Peyer's patch (tissue), 4 donors: ENCODE measurements at regions not wholly inside any gene's neighbourhood (a gene's known extent, or its start where the extent isn't known, plus 50 kb on each side); places are given as distances from the start of the nearest gene placed in this dataset.
"Not testable (repeated sequence)": the region's sequence is repeated elsewhere in the genome, so short reads cannot be mapped to it uniquely, and the experiment has no call there.

Experiments
- DNase-seq, 3 donors: peaks; one replicate each; pipeline ENCODE4 v3.0.0-alpha.2; 2017 to 2019
- H3K27ac ChIP-seq, 4 donors: fragments of 200-600 bp; sonication (generic); one replicate each; pipeline ENCODE4 v1.5.1; 2016 to 2019
- H3K27me3 ChIP-seq, 2 donors: fragments of 200-600 bp; sonication (generic); one replicate each; pipeline ENCODE4 v1.5.1; 2019
- H3K36me3 ChIP-seq, 3 donors: fragments of 200-600 bp; sonication (generic); one replicate each; pipeline ENCODE4 v1.5.1; 2016 to 2019
- H3K4me1 ChIP-seq, 4 donors: fragments of 200-600 bp; sonication (generic); one replicate each; pipeline ENCODE4 v1.5.1; 2016 to 2019
- H3K4me3 ChIP-seq, 4 donors: fragments of 200-600 bp; sonication (generic); 1 replicate in 3 of 4; 2 replicates in 1 of 4; pipeline ENCODE4 v1.5.1; 2016 to 2019; ENCODE audit warnings: mild to moderate bottlenecking in 1 of 4
- H3K9me3 ChIP-seq, 4 donors: fragments of 200-600 bp; sonication (generic); one replicate each; pipeline ENCODE4 v1.5.1; 2016 to 2019; ENCODE audit warnings: mild to moderate bottlenecking in 1 of 4
- CTCF ChIP-seq, 6 experiments: fragments of 450-650 bp in 4 of 6; fragments of 200-600 bp in 2 of 6; sonication (generic) in 1 of 6; IDR thresholded peaks; one replicate each; pipeline ENCODE4 v1.5.1; 2017 to 2019; ENCODE audit warnings: antibody characterized with exemption in 6 of 6, mild to moderate bottlenecking in 3 of 6, moderate library complexity in 1 of 6
- POLR2A ChIP-seq, 2 donors: fragments of 450-650 bp; IDR thresholded peaks; one replicate each; pipeline ENCODE4 v1.5.1; 2017; ENCODE audit warnings: antibody characterized with exemption in 2 of 2, mild to moderate bottlenecking in 2 of 2, moderate library complexity in 2 of 2

GRCh38 chrX:138254001-138254400 lies 457.5 kb downstream of the FGF13 start:
- no peaks in the 10 kb centered on the region for H3K27me3 ChIP-seq
- DNase-seq = no peak
- no peaks in the 10 kb centered on the region for H3K9me3 ChIP-seq
- TF ChIP-seq POLR2A (IDR thresholded peaks at IDR 0.05) = no peak
- no peak for TF ChIP-seq CTCF (IDR thresholded peaks at IDR 0.05)
- H3K4me1 ChIP-seq = no peaks in the 10 kb centered on the region
- no peak overlapping the region for H3K4me3 ChIP-seq
- H3K36me3 ChIP-seq = no peaks in the 10 kb centered on the region
- H3K27ac ChIP-seq = no peak overlapping the region

- Histone ChIP-seq H3K27ac (no peak overlapping the region), H3K36me3 (no peaks in the 10 kb centered on the region), H3K4me1 (no peaks in the 10 kb centered on the region), H3K27me3 (no peaks in the 10 kb centered on the region), H3K4me3 (no peak overlapping the region), H3K9me3 (no peaks in the 10 kb centered on the region)
- no peak for TF ChIP-seq CTCF (IDR thresholded peaks at IDR 0.05)
- TF ChIP-seq POLR2A (IDR thresholded peaks at IDR 0.05) = no peak
- DNase-seq = no peak
Observed at GRCh38 chrX:138255373-138255772, 456.1 kb downstream of the FGF13 start.

- not testable (repeated sequence) for H3K27me3 ChIP-seq, H3K9me3 ChIP-seq, H3K4me3 ChIP-seq, H3K27ac ChIP-seq, H3K36me3 ChIP-seq, H3K4me1 ChIP-seq, DNase-seq
Observed at GRCh38 chrX:138264095-138264494, 447.4 kb downstream of the FGF13 start.

- no peaks in the 10 kb centered on the region for H3K9me3 ChIP-seq
- no peaks in the 10 kb centered on the region for H3K36me3 ChIP-seq
- DNase-seq = no peak
- H3K4me1 ChIP-seq = no peaks in the 10 kb centered on the region
- no peaks in the 10 kb centered on the region for H3K27me3 ChIP-seq
- no peak for TF ChIP-seq CTCF (IDR thresholded peaks at IDR 0.05)
- H3K27ac ChIP-seq = no peak overlapping the region
- H3K4me3 ChIP-seq = no peak overlapping the region
Observed at GRCh38 chrX:138270931-138271330, 440.6 kb downstream of the FGF13 start.

GRCh38 chrX:138282598-138283150 lies 428.8 kb downstream of the FGF13 start:
- not testable (repeated sequence) for H3K36me3 ChIP-seq, H3K4me1 ChIP-seq, H3K9me3 ChIP-seq, DNase-seq, H3K27me3 ChIP-seq, H3K4me3 ChIP-seq, H3K27ac ChIP-seq

- no peak overlapping the region for H3K27ac ChIP-seq
- no peaks in the 10 kb centered on the region for H3K9me3 ChIP-seq
- no peaks in the 10 kb centered on the region for H3K27me3 ChIP-seq
- no peak for DNase-seq
- H3K36me3 ChIP-seq = no peaks in the 10 kb centered on the region
- no peaks in the 10 kb centered on the region for H3K4me1 ChIP-seq
- no peak for TF ChIP-seq POLR2A (IDR thresholded peaks at IDR 0.05)
- H3K4me3 ChIP-seq = no peak overlapping the region
Observed at GRCh38 chrX:138287205-138287877, 424.2 kb downstream of the FGF13 start.

GRCh38 chrX:138294951-138295350 lies 416.6 kb downstream of the FGF13 start:
- H3K36me3 ChIP-seq = no peaks in the 10 kb centered on the region
- H3K4me1 ChIP-seq = no peaks in the 10 kb centered on the region
- TF ChIP-seq CTCF (IDR thresholded peaks at IDR 0.05) (no peak), POLR2A (IDR thresholded peaks at IDR 0.05) (no peak)
- H3K9me3 ChIP-seq = no peaks in the 10 kb centered on the region
- DNase-seq = no peak
- H3K4me3 ChIP-seq = no peak overlapping the region
- no peak overlapping the region for H3K27ac ChIP-seq
- no peaks in the 10 kb centered on the region for H3K27me3 ChIP-seq
